ENCODE measurements at regions not wholly inside any gene's neighbourhood (a gene's known extent, or its start where the extent isn't known, plus 50 kb on each side); places are given as distances from the start of the nearest gene placed in this dataset.
A peak's percentile ranks its signal among the peaks of the same experiment; 100 is the strongest.

DNA sequence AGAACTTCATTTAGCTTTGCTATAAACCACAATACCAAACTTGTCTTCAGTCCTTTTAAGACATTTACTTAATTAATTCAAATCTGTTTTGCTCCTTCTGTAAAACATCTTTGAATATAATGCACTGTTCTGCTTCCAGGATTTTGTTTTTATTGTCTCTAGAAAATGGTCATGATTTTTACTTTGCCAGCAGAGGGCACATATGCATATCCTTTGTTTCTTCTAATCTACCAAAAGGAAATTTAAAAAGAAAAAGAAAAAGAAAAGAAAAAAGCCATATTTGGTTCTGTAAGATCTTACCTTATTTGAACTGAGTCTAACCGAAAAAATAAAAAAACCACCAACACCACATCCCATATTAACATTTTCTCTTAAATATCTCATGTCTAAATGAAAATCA is 101.9 kb upstream of the CCSER1 start:
- DNase-seq (ENCODE audit: low read depth, low spot score) (no peak), ATAC-seq (no peak)
- TF ChIP-seq, protein P1, sequence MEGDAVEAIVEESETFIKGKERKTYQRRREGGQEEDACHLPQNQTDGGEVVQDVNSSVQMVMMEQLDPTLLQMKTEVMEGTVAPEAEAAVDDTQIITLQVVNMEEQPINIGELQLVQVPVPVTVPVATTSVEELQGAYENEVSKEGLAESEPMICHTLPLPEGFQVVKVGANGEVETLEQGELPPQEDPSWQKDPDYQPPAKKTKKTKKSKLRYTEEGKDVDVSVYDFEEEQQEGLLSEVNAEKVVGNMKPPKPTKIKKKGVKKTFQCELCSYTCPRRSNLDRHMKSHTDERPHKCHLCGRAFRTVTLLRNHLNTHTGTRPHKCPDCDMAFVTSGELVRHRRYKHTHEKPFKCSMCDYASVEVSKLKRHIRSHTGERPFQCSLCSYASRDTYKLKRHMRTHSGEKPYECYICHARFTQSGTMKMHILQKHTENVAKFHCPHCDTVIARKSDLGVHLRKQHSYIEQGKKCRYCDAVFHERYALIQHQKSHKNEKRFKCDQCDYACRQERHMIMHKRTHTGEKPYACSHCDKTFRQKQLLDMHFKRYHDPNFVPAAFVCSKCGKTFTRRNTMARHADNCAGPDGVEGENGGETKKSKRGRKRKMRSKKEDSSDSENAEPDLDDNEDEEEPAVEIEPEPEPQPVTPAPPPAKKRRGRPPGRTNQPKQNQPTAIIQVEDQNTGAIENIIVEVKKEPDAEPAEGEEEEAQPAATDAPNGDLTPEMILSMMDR (IDR thresholded peaks at IDR 0.05), result peak; percentile 19; the same call in 1 of the 2 replicates
- TF ChIP-seq SIN3A (IDR thresholded peaks at IDR 0.05; ENCODE audit: borderline replicate concordance, insufficient read depth, low read depth, low read length), result no peak
- no peak overlapping the region for H3K27ac ChIP-seq (ENCODE audit: low read length)
- H3K9me3 ChIP-seq (ENCODE audit: control insufficient read depth, insufficient read depth, low read depth, low read length), result no peaks in the 10 kb centered on the region
- POLR2A ChIA-PET, result no interaction called here
- CTCF ChIA-PET, result no interaction called here
- BruUV-seq (replicated peaks), result no TSS peak
- no peaks in the 10 kb centered on the region for H3K27me3 ChIP-seq (ENCODE audit: control insufficient read depth, insufficient read depth, low read length)
- no peaks in the 10 kb centered on the region for H3K36me3 ChIP-seq (ENCODE audit: control insufficient read depth, insufficient read depth, low read length)
- intact Hi-C loops (cut with micrococcal nuclease; ENCODE audit: unreplicated experiment), result loop anchor here (5.0 kb wide), 1 partner anchor 267 kb away; no protein-coding TSS in a partner anchor
- no peak overlapping the region for H3K4me3 ChIP-seq (ENCODE audit: low read depth in 2 of 2, low read length in 2 of 2)
- no peaks in the 10 kb centered on the region for H3K4me1 ChIP-seq (ENCODE audit: control insufficient read depth, insufficient read depth, low read length)
- in situ Hi-C loops (cut with HindIII; ENCODE audit: low pct_unique_long_range_greater_than_20kb, low sequenced_read_pairs), result no loop called here

DNA sequence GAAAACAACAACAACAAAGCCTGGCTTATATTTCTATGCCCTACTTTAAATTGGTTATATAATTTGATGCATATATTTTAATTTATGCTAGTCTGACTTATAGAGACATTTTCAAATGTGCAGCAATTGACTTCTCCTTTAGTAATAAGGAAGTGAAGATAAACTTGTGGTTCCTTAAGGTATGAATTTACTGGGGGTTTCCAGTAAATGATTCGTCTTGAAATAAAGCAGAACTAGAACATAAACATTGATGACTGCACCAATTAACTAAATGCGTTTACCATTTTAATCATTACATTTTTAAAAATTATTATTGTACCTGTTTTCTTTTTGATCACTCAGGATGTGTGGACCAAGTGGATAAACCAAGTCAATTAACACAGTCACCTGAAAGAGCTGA is 99.6 kb upstream of the CCSER1 start:
- TF ChIP-seq SIN3A (IDR thresholded peaks at IDR 0.05; ENCODE audit: borderline replicate concordance, insufficient read depth, low read depth, low read length) (no peak), TCF7L2 (IDR thresholded peaks at IDR 0.05; ENCODE audit: low read depth, low read length) (no peak), POLR2AphosphoS5 (IDR thresholded peaks at IDR 0.05; ENCODE audit: low read depth, low read length) (no peak)
- TF ChIP-seq, protein P2, sequence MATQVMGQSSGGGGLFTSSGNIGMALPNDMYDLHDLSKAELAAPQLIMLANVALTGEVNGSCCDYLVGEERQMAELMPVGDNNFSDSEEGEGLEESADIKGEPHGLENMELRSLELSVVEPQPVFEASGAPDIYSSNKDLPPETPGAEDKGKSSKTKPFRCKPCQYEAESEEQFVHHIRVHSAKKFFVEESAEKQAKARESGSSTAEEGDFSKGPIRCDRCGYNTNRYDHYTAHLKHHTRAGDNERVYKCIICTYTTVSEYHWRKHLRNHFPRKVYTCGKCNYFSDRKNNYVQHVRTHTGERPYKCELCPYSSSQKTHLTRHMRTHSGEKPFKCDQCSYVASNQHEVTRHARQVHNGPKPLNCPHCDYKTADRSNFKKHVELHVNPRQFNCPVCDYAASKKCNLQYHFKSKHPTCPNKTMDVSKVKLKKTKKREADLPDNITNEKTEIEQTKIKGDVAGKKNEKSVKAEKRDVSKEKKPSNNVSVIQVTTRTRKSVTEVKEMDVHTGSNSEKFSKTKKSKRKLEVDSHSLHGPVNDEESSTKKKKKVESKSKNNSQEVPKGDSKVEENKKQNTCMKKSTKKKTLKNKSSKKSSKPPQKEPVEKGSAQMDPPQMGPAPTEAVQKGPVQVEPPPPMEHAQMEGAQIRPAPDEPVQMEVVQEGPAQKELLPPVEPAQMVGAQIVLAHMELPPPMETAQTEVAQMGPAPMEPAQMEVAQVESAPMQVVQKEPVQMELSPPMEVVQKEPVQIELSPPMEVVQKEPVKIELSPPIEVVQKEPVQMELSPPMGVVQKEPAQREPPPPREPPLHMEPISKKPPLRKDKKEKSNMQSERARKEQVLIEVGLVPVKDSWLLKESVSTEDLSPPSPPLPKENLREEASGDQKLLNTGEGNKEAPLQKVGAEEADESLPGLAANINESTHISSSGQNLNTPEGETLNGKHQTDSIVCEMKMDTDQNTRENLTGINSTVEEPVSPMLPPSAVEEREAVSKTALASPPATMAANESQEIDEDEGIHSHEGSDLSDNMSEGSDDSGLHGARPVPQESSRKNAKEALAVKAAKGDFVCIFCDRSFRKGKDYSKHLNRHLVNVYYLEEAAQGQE (IDR thresholded peaks at IDR 0.05; ENCODE audit: insufficient read depth in 1 of 2, low read depth in 2 of 2, low read length in 1 of 2), result no peak
- TF ChIP-seq, protein P1 (IDR thresholded peaks at IDR 0.05), result no peak
- Histone ChIP-seq H3K9me3 (ENCODE audit: control insufficient read depth, insufficient read depth, low read depth, low read length) (no peaks in the 10 kb centered on the region), H3K4me3 (ENCODE audit: low read depth in 2 of 2, low read length in 2 of 2) (no peak overlapping the region), H3K4me1 (ENCODE audit: control insufficient read depth, insufficient read depth, low read length) (no peaks in the 10 kb centered on the region), H3K27me3 (ENCODE audit: control insufficient read depth, insufficient read depth, low read length) (no peaks in the 10 kb centered on the region), H3K27ac (ENCODE audit: low read length) (no peak overlapping the region), H3K36me3 (ENCODE audit: control insufficient read depth, insufficient read depth, low read length) (no peaks in the 10 kb centered on the region)
- DNase-seq (ENCODE audit: low read depth, low spot score) (no peak), ATAC-seq (no peak)
- intact Hi-C loops (cut with micrococcal nuclease; ENCODE audit: unreplicated experiment) (loop anchor here (5.0 kb wide), 1 partner anchor 265 kb away; no protein-coding TSS in a partner anchor), in situ Hi-C loops (cut with HindIII; ENCODE audit: low pct_unique_long_range_greater_than_20kb, low sequenced_read_pairs) (no loop called here)
- ChIA-PET POLR2A (no interaction called here), CTCF (no interaction called here)
- no TSS peak for BruUV-seq (replicated peaks)

Data from Panc1 (cell line).